ENCODE measurements at regions not wholly inside any gene's neighbourhood (a gene's known extent, or its start where the extent isn't known, plus 50 kb on each side); places are given as distances from the start of the nearest gene placed in this dataset.

GRCh38 chr11:116394022-116394421 is 378.8 kb downstream of the BUD13 start:
- no peak for TF ChIP-seq CTCF (IDR thresholded peaks at IDR 0.05)
- TF ChIP-seq EP300 (IDR thresholded peaks at IDR 0.05): no peak

Measured in gastroesophageal sphincter (tissue), 3 donors.